ENCODE measurements at regions not wholly inside any gene's neighbourhood (a gene's known extent, or its start where the extent isn't known, plus 50 kb on each side); places are given as distances from the start of the nearest gene placed in this dataset.
A peak's percentile ranks its signal among the peaks of the same experiment; 100 is the strongest.

DNA sequence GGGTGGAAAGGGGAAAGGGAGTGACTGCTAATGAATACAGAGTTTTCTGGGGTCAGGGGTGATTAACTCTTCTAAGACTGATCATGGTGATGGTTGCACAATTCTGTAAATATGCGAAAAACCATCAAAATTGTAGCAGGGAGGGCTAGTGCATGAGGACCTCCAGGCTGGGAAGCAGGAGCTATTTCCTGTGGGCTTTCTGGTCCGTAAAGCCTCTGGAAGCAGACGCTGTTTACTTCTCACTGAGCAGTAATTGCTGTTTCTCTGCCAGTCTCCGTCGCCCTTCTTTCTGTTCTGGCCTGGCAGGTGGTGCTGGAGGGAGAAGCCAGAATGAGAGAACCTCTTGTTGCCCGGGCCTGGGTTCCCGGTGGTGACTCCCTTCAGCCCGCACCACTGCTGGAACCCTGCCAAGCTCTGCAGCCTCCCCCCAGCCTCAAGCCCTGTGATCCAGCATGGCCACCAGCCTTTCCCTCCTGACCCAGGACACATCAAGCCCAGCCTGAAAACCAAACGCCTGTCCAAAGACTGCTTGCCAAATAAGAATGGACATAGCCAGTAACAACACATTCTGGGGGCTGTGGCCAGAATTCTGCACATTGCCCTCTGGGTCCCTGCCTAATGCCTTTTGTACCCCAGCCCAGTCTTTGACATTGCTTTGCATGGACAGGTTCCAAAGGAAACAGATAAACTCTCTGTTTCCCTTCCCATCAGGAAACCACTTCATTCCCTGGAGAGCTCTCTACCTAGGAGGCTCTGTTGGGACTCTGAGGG is 201.0 kb upstream of the NAV2 start:
- DNase-seq, result peak; percentile 44

GRCh38 chr11:19511066-19511412 is 201.6 kb upstream of the NAV2 start:
- DNase-seq, result no peak

GRCh38 chr11:19510468-19510867 is 202.2 kb upstream of the NAV2 start:
- no peak for DNase-seq

GRCh38 chr11:19509215-19509614 is 203.4 kb upstream of the NAV2 start:
- DNase-seq, result no peak

DNA sequence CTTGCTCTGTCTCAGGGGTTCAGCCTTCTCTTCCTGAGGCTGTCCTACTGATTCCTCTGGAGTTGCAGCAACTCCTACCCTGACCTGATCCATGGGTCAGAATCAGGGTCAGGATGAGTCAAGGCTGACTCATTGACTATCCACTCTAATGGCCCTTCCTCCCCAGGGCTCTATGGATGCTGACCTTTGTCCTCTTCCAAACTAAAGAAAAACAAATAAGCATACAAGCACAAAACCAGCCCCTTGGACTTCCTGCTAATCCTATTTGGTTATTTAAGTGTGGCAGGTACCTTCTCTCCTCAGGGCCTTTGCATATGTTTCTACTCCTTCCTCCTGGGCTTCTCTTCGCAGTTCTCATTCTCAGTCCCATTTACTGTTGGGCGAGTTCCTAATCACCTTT is 204.5 kb upstream of the NAV2 start:
- DNase-seq, result no peak

GRCh38 chr11:19506816-19507486 is 205.7 kb upstream of the NAV2 start:
- peak; percentile 12 for DNase-seq

- DNase-seq, result no peak
These were observed 209.9 kb upstream of the NAV2 start for GRCh38 chr11:19502691-19503253.

- no peak for DNase-seq
These were observed 211.0 kb upstream of the NAV2 start for GRCh38 chr11:19501631-19502030.

DNA sequence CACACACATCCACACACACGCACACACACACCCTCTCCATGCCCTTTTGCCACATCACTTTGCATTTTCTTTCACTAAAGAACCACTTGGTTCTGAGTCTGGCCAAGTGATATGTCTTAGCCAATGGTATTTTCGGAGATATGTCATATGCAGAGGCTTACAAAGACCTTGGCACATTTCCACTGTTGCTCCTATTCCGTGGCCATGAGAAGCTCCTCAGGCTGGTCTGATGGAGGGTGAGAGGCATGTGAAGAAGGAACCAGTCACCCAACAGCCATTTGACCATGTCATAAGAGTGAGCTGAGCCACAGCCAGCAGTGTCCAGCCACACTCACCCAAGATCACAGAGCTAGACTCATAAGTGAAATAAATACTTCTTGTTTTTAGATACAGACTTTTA is 212.6 kb upstream of the NAV2 start:
- no peak for DNase-seq

- no peak for DNase-seq
These were observed 213.5 kb upstream of the NAV2 start for GRCh38 chr11:19499026-19499669.

DNA sequence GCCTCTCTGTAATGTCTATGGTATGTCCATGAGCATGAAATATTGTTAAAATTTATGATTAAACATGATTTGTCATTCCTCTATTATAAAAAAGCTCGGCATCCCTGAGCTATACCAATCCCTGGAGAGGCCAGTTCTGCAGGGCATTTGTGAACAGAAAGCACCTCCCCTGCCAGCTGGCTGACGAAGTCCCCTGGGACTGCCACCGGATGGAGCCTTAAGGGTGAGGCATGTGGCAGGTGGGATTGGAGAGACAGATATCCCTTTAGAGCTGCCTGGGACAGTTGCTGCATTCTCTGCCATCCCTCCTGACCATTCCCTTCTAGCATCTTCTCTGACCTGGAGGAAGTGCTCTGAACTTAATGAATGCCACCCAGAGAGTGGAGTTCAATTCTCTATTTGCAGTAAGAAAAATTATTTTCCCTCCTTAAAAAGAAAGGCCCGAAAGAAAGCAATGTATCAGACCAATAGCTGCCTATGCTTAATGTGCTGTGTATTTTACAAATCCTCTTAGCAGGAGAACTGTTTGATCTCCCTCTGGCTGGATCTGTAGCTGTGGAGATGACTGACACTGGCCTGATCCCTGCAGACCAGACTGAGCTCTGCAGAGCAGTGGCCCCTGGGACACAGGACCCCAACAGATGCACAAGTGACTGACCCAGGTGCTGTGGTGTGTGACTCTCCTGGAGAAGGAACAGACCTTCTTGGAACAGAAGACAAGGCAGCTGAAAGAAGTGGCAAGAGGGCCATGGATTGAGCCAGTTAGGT is 219.0 kb upstream of the NAV2 start:
- DNase-seq, result no peak

- DNase-seq, result no peak
These were observed 230.1 kb upstream of the NAV2 start for GRCh38 chr11:19482319-19483100.

GRCh38 chr11:19480540-19480939 is 232.1 kb upstream of the NAV2 start:
- DNase-seq, result no peak

DNA sequence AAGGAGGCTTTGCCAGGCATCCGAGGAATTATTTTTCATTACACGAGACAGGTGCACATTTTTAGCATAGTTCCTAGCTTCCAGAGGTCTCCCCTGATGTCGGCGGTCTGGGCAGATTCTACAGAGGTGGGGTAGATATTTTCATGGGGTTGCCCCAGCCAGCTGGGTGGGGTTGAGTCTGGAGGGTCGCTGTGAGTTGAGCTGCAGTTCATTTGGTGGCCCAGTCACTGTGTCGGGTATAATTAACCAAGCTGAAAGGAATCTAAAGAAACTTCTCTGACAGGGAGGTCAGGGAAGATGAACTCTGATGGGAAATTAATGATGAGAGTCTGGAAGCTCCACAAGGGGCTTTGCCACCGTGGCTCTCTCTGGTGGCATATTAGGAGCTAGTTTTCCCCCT is 233.7 kb upstream of the NAV2 start:
- DNase-seq, result no peak

DNA sequence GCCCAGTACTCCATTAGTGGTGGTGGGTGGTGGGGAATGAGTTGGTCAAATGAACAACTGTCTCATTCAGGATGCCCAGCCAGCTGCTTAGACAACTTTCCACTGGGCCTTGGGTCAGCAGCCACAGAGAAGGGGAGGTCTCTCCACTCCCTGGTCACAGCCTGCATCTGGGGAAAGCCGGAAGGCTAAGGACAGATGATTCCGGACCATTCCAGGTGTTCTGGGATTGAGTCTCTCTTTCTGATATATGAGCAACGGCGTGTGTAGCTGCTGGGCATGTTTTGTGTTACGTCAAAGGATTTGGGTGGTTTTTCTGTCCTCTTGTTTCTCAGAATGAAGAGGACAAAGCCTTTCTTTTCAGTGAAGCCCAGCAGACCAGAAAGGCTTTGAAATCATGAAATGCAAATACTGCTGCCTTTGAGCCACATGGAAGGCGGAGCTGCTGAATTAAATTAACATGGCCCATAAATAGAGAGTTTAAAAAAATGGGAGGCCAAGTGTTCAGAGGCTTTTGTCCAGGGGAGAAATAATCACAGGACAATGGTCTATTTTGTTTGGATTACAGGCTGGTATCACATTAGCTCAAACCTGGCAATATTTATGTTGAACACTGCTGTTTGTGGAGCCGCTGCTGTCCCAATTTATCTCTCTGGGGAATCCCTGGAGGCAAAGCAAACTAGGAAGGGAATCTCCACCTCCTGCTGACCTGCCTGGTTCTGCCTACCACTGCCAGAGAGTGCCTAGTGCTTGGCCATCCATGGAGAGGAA is 234.4 kb upstream of the E2F8 start:
- DNase-seq, result no peak

GRCh38 chr11:19474211-19474610 is 233.5 kb upstream of the E2F8 start:
- no peak for DNase-seq

DNA sequence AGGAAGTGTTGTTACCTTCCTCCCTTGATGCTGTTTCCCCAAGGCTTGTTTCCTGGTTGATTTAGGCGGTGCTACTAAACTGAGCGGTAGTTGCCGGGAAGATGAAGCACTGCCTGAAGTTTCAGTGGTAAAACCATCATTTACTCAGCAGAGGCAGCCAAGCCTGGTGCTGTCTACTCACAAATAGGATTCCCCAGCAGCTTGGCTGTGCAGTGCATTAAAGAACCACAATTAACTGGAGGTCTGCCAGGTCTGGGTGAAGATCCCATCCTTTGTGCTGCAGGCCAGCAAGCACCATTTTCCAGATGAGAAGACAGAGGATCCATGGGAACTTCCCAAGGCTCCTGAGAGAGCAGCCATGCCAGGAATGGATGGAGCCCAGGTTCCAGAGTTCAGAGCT is 231.9 kb upstream of the E2F8 start:
- DNase-seq, result no peak

- DNase-seq, result no peak
These were observed 227.2 kb upstream of the E2F8 start for GRCh38 chr11:19467904-19468303.

DNA sequence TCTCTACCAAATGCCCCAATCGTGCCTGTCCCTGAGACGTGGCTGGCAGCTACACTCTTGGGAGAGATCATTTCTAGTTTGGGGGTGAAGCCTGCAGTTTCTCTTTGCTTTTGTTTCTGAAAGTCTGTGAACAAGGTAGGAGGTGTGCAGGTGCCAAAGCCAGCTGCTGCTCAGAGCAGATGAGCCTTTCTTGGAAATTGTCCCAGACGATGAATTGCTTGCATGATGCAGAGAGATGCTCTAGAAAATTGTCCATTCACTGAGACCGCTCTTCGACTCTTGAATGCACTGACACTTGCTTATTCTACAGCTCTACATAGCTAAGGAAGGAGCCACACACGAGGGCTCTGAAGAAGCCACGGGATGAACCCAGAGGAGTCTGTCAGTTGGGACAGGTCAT is 225.6 kb upstream of the E2F8 start:
- no peak for DNase-seq

DNA sequence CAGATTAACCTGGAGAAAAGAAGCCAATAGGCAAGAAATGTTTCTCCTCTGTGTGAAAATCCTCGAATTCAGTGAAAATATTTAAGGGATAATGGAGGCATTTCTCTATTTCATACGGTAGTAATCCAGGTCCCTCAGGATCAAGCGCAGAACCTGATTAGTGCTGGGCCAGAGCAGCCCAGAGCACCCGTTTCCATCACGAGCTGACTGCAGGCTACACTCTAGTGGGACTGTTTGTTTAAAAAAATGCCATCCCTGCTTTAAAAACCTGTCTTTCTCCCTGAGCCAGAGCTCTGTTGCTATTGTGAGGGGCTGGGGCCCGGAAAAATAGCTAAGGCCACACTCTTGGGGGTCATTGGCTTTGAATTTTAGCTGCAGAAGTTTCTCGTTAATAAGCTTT is 223.2 kb upstream of the E2F8 start:
- DNase-seq, result no peak

GRCh38 chr11:19460718-19461405 is 220.1 kb upstream of the E2F8 start:
- DNase-seq, result peak; percentile 60

Data from DMS 273 treated with DMSO at 0.1 percent for 48 hours (cell line).